Left hindlimb (tissue), 1 donor: ENCODE measurements at regions not wholly inside any gene's neighbourhood (a gene's known extent, or its start where the extent isn't known, plus 50 kb on each side); places are given as distances from the start of the nearest gene placed in this dataset.

Experiments
- DNase-seq: peaks from one replicate; pipeline ENCODE4 v3.0.0-alpha.2; 2018

DNA sequence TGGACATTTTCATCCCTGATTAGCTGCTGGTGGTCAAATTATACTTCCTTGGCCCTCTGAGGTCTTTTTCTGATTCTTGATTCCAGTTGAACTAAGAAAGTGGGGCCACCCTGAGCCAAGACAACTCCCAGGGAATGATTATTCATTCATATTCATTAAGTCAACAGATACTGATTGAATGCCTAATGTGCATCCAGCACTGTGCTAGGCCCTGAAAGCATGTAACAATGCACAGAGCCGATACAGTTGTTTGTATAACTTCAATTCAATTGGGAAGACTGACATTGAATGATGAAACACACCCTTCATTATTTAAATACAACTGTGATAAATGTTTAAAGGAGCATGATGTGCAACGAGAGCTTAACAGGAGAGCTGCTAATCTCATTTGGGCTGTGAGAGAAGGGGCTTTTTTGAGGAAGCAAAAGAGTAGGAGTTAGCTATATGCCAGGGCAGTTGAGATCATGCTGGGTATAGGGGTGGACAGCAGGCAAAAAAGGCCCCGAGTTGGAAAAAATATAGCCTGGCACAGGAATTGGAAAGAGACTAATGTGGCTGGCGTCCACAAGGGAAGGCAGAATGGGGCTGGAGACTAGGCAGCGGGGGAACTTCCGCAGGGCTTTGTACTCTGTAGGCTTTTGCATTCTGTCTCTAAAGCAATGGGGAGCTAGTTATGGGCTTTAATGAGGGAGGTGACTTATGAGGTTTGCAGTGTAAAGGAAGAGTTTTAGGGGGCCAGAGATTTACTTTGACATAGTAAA is 57.2 kb upstream of the ACVR1 start:
- DNase-seq: no peak

DNA sequence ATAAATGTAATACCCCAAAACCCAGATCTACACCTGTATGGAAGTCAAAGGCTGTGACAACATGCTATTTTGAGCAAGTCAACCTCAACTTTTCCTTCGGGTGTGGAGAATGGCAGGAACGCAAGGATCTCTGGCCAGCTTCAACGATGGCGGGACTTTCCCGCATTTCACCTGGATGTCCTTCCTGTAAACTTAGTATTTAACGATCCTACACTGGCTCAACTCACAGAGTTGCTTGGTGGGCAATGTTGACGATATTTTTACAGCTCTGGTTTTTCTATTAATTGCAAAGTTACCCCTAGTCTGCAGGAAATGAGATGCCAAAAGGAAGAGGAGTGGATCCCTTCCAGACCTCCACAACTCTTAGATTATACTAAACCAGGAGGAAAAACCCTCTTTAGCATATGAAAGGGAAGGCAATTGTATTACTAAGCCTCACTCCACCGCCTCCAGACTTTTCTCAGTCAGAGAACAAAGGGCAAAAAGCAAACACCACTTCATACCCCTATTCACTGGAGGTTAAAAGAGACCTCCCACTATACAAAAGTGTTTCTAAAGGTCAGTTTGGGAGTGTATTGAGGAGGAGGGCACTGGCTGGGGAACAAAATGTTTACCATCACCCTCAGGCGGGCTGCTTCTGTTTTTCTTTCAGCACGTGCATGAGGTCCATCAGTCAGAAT is 56.5 kb upstream of the ACVR1 start:
- no peak for DNase-seq

DNA sequence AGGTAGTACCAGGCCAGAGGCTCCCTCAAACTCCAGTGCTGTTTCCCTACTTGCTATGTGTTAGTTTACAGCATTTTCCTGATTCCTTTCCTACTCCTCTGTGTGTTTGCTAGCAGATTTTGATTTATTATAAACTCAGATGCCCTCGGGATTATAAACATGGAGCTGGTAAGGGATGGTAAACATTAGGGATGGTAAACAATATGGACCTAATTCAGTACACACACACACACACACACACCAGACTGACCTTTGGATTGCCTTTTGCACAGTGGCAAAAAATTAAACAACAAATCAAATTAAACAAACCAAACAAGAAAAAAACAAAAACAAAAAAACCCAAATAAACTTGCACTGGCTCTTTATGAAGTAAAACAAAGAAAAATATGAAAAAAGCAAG is 55.4 kb upstream of the ACVR1 start:
- no peak for DNase-seq

DNA sequence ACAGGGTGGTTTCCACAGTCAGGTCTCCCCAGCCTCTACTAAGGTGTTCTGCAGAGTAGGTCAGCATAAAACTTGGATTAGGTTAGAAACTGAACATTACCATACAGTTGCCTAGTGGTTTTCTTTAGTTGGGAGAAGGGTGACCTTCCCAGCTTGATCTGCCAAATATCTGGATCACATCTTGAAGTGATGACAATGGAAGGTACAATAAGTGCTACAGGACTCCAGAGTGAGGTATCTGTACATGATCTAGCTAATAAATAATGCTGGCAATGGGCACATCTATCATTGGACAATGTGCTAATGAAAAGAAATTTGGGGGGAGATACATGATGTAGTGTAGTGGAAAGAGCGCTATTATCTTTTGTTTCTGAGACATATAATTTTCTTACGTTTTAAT is 54.6 kb upstream of the ACVR1 start:
- DNase-seq: no peak

- no peak for DNase-seq
Observed at GRCh38 chr2:157929871-157930667, 53.9 kb upstream of the ACVR1 start.

DNA sequence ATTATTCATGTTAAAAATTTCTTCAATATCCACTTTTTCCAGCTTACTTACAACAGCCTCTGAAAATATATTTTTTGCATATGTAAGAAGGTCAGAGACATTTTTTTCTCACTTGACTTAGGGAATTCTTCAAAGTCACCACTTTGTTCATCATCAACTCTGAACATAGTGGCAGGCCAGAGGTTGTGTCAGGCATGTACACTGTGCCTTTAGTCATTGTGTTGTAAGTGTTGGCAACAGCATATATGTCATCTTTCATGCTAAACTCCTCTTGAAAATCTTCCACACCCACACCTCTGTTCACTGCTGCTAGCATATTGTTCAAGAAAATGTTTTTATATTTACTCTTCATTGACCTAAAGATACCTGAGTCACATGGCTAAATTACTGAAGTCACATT is 52.2 kb upstream of the ACVR1 start:
- no peak for DNase-seq

DNA sequence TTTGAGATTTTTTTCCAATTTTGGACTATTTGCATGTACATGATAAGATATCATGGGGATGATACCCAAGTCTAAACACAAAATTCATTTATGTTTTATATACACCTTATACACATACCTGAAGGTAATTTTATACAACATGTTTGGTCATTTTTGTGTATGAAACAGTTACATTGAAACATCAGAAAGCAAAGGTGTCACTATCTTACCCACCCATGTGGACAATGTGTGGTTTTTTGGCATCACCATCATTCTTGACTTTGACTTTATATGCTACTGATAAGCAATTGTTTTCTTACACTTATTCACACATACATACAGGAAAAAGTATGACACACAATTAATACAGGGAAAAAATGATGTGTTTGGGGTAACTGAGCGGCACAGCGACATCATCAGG is 51.0 kb upstream of the ACVR1 start:
- no peak for DNase-seq
